Endothelial cell of umbilical vein (primary cell): ENCODE measurements at regions not wholly inside any gene's neighbourhood (a gene's known extent, or its start where the extent isn't known, plus 50 kb on each side); places are given as distances from the start of the nearest gene placed in this dataset.
"Not testable (repeated sequence)": the region's sequence is repeated elsewhere in the genome, so short reads cannot be mapped to it uniquely, and the experiment has no call there.

Experiments
- BruUV-seq: library from RNA; stranded (reverse); fragments of 400-500 nt; replicated peaks from 2 replicates; lab custom pipeline; 2021; lab: Mats Ljungman, UMichigan
- CTCF ChIA-PET: fragments of 300-600, 350-600 bp; sonication (Branson Sonifier 250); formaldehyde crosslinking; loops from one replicate; lab custom pipeline; 2021; ENCODE audit warnings: antibody characterized with exemption, inconsistent platforms; lab: Charles Lee
- POLR2A ChIA-PET: fragments of 300-600, 350-600 bp; sonication (Branson Sonifier 250); formaldehyde crosslinking; loops from one replicate; lab custom pipeline; 2021; ENCODE audit warnings: antibody characterized with exemption, inconsistent platforms; lab: Charles Lee
- DNase-seq: peaks from one replicate; pipeline ENCODE4 v3.0.0-alpha.2; 2011; ENCODE audit warnings: low read depth, low spot score
- FAIRE-seq: peaks from 2 replicates; lab custom pipeline; 2011; peaks lifted over from hg19 to GRCh38; lab: Jason Lieb, UNC
- H2AFZ ChIP-seq: 2 replicates; pipeline ENCODE4 v1.6.0; 2012; ENCODE audit warnings: low read depth, low read length, control low read depth, inconsistent platforms
- H3K27ac ChIP-seq: 2 replicates; pipeline ENCODE4 v1.5.1; 2011; ENCODE audit warnings: low read depth, mild to moderate bottlenecking, control low read depth, low read length, moderate library complexity; ENCODE audit not compliant: insufficient read depth
- H3K27me3 ChIP-seq, 2 experiments: 2 replicates each; pipeline versions ENCODE4 v1.6.0 to v1.6.1; 2011; ENCODE audit warnings: low read length in 2 of 2, mixed read lengths in 1 of 2; ENCODE audit not compliant: control insufficient read depth in 2 of 2, insufficient read depth in 2 of 2
- H3K36me3 ChIP-seq, 2 experiments: 2 replicates in 1 of 2; 3 replicates in 1 of 2; pipeline ENCODE4 v1.5.1; 2011; ENCODE audit warnings: low read length in 2 of 2, mild to moderate bottlenecking in 1 of 2, moderate library complexity in 1 of 2; ENCODE audit not compliant: control insufficient read depth in 2 of 2, insufficient read depth in 2 of 2; ENCODE audit errors: extremely low read depth in 1 of 2
- H3K4me1 ChIP-seq: 3 replicates; pipeline ENCODE4 v1.5.1; 2011; ENCODE audit warnings: mild to moderate bottlenecking, low read length; ENCODE audit not compliant: control insufficient read depth, insufficient read depth; ENCODE audit errors: extremely low read depth
- H3K4me2 ChIP-seq: 2 replicates; pipeline ENCODE4 v1.6.1; 2011; ENCODE audit warnings: low read length, control low read depth, mixed read lengths; ENCODE audit not compliant: insufficient read depth
- H3K4me3 ChIP-seq, 3 experiments: fragments of 200-600 bp in 1 of 3; sonication (generic), shearing (Covaris generic) in 1 of 3; replicated peaks in 1 of 3; 2 replicates each; pipeline ENCODE4 v1.5.1; 2011 to 2016; ENCODE audit warnings: control low read depth in 3 of 3, low read length in 3 of 3, mild to moderate bottlenecking in 2 of 3, inconsistent platforms in 1 of 3, low read depth in 1 of 3, moderate library complexity in 1 of 3; ENCODE audit not compliant: insufficient read depth in 1 of 3
- H3K79me2 ChIP-seq: 2 replicates; pipeline ENCODE4 v1.6.0; 2012; ENCODE audit warnings: low read length, inconsistent platforms; ENCODE audit not compliant: control insufficient read depth, insufficient read depth
- H3K9ac ChIP-seq: replicated peaks from 2 replicates; pipeline ENCODE3; 2011; ENCODE audit warnings: low read length, control low read depth; ENCODE audit not compliant: insufficient read depth; ENCODE audit errors: extremely low read depth
- H3K9me1 ChIP-seq: replicated peaks from 3 replicates; pipeline ENCODE4 v1.6.0; 2011; ENCODE audit warnings: mild to moderate bottlenecking, low read length; ENCODE audit not compliant: control insufficient read depth, insufficient read depth; ENCODE audit errors: extremely low read depth
- H3K9me3 ChIP-seq: replicated peaks from 2 replicates; pipeline ENCODE4 v1.5.1; 2012; ENCODE audit warnings: low read length, inconsistent platforms; ENCODE audit not compliant: control insufficient read depth, insufficient read depth
- H4K20me1 ChIP-seq: replicated peaks from 2 replicates; pipeline ENCODE3; 2011; ENCODE audit warnings: mild to moderate bottlenecking, low read length; ENCODE audit not compliant: control insufficient read depth, insufficient read depth; ENCODE audit errors: extremely low read depth
- FOS ChIP-seq: IDR thresholded peaks from 2 replicates; pipeline ENCODE4 v1.6.1; 2011; ENCODE audit warnings: mild to moderate bottlenecking, low read length, moderate library complexity, borderline replicate concordance; ENCODE audit not compliant: insufficient read depth
- GATA2 ChIP-seq: IDR thresholded peaks from 2 replicates; pipeline ENCODE4 v1.7.0; 2011; ENCODE audit warnings: low read depth, mild to moderate bottlenecking, moderate library complexity, mixed read lengths, low read length; ENCODE audit not compliant: insufficient read length, insufficient read depth
- JUN ChIP-seq: IDR thresholded peaks from 2 replicates; pipeline ENCODE4 v1.6.1; 2011; ENCODE audit warnings: borderline replicate concordance, low read depth; ENCODE audit not compliant: insufficient read length, insufficient read depth
- MYC ChIP-seq: IDR thresholded peaks from one replicate; pipeline ENCODE4 v1.6.1; 2011; ENCODE audit warnings: mild to moderate bottlenecking, low read depth, low read length
- POLR2AphosphoS5 ChIP-seq: IDR thresholded peaks from 2 replicates; pipeline ENCODE4 v1.6.1; 2012; ENCODE audit warnings: low read depth, mild to moderate bottlenecking, control low read depth, low read length, moderate library complexity; ENCODE audit not compliant: insufficient read depth
- dilution Hi-C: fragments of 300-500 bp; cut with MboI; formaldehyde crosslinking; loops from one replicate; pipeline ENCODE4 v1.15.0; 2019; ENCODE audit warnings: low sequenced_read_pairs; ENCODE audit not compliant: extremely low pct_ligation_motif_present
- intact Hi-C: fragments of 100-400 bp; cut with micrococcal nuclease; formaldehyde crosslinking; loops from one replicate; pipeline ENCODE4 v1.10.0; 2022
- TF ChIP-seq, protein P1 (sequence below): IDR thresholded peaks from 2 replicates; pipeline ENCODE4 v1.6.1; 2011; ENCODE audit not compliant: insufficient read depth, insufficient read length
- TF ChIP-seq, protein P2 (sequence below), 2 donors: IDR thresholded peaks; 1 replicate in 1 of 2; 2 replicates in 1 of 2; pipeline ENCODE4 v1.5.1; 2011; ENCODE audit warnings: low read length in 2 of 2, mild to moderate bottlenecking in 2 of 2, moderate library complexity in 2 of 2, control low read depth in 1 of 2, inconsistent platforms in 1 of 2, low read depth in 1 of 2; ENCODE audit not compliant: insufficient read depth in 1 of 2; ENCODE audit errors: extremely low read depth in 1 of 2

DNA sequence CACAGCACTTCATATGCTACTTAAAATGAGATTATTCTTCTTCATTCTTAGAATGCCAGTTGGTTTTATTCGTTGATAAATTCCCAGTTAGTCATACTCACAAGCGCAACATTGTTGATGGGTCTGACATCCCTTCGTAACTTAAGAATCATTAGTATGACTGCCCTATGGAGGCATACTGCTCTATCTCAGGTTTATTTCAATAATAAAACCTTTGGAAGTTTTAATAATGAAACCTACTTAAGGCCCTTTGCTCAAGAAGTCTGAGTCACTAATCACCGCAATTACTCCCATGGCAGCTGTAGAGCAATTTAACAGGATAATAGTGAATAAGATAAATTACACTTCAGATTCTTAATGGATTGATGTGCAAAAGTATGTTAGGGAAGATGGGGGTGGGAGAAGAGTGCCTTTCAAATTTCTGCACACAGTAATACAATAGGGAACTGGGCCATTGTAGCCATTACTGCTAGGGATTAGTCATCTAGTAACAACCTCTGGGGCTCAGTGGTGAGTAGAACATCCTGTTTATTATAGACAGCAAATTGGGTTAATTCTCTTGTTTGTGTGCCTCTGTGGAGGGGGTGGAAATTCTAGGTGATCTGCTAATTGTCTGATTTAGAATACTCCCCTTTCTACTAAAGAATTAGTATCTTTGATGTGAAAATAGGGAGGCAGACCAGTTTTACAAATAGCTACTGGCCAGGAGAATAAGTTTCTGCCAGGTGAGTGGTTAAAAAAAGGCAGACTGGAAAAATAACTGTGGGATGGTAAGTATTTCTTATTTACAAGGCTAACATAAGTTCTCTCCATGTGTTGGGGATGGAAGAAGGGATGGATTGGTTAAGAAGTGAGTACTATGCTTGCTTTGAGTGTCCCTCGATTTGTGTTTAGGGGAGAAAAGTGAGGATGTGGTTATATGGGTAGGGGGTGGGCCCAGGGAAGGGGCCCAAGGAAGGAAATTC is 74.5 kb upstream of the VKORC1L1 start:
- Histone ChIP-seq H4K20me1 (no peaks in the 10 kb centered on the region), H3K27ac (peak overlapping the region; percentile 85), H3K4me1 (peaks cover 50% of the 10 kb centered on the region), H3K4me3 (no peak overlapping the region), H3K9ac (no peak overlapping the region), H3K79me2 (no peaks in the 10 kb centered on the region), H3K36me3 (no peaks in the 10 kb centered on the region), H3K9me1 (no peaks in the 10 kb centered on the region), H3K27me3 (no peaks in the 10 kb centered on the region), H2AFZ (peak overlapping the region; percentile 31), H3K4me2 (peak overlapping the region; percentile 71), H3K9me3 (no peaks in the 10 kb centered on the region)
- TF ChIP-seq GATA2 (no peak), POLR2AphosphoS5 (peak; percentile 35), JUN (peak; percentile 78), FOS (peak; percentile 85), MYC (no peak)
- TF ChIP-seq, protein P1, sequence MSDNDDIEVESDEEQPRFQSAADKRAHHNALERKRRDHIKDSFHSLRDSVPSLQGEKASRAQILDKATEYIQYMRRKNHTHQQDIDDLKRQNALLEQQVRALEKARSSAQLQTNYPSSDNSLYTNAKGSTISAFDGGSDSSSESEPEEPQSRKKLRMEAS: no peak
- TF ChIP-seq, protein P2, sequence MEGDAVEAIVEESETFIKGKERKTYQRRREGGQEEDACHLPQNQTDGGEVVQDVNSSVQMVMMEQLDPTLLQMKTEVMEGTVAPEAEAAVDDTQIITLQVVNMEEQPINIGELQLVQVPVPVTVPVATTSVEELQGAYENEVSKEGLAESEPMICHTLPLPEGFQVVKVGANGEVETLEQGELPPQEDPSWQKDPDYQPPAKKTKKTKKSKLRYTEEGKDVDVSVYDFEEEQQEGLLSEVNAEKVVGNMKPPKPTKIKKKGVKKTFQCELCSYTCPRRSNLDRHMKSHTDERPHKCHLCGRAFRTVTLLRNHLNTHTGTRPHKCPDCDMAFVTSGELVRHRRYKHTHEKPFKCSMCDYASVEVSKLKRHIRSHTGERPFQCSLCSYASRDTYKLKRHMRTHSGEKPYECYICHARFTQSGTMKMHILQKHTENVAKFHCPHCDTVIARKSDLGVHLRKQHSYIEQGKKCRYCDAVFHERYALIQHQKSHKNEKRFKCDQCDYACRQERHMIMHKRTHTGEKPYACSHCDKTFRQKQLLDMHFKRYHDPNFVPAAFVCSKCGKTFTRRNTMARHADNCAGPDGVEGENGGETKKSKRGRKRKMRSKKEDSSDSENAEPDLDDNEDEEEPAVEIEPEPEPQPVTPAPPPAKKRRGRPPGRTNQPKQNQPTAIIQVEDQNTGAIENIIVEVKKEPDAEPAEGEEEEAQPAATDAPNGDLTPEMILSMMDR (IDR thresholded peaks at IDR 0.05; ENCODE audit: extremely low read depth in 1 of 2, insufficient read depth in 1 of 2, low read depth in 1 of 2, low read length in 2 of 2): no peak
- FAIRE-seq: peak; percentile 82
- dilution Hi-C loops: no loop called here
- peak; percentile 87 for DNase-seq
- TSS peak; percentile 20 for BruUV-seq
- ChIA-PET CTCF (no interaction called here), POLR2A (no interaction called here)
- intact Hi-C loops: loop anchor here (10.0 kb wide), 1 partner anchor 76 kb away; the partner anchor contains the start of gene VKORC1L1

DNA sequence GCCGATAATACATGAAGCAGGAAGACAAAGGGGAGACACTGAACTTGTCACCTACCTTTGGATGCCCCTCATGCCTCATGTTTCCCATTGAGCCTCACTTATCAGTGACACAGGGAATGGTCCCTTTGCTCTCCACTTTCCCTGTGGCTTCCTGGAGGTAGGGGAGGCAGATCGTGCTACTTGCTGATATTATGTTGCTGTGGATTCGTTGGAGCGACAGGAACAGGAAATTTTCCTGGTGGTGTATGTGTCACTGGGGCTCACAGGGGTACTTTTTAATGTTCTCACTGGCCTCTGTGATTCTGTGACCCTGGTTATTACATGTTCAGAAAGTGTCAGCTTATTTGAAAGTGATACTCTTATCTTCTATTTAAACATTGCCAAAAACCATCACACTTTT is 72.7 kb upstream of the VKORC1L1 start:
- not testable (repeated sequence) for BruUV-seq
- DNase-seq: peak; percentile 29

More for the DNA sequence above, 72.7 kb upstream of the VKORC1L1 start:
- H3K4me3 ChIP-seq, dilution Hi-C loops, intact Hi-C loops, H3K27me3 ChIP-seq, H3K36me3 ChIP-seq, POLR2A ChIA-PET, H3K9me1 ChIP-seq, H3K9me3 ChIP-seq, H3K79me2 ChIP-seq, H3K9ac ChIP-seq, CTCF ChIA-PET, H4K20me1 ChIP-seq, H3K4me2 ChIP-seq: not testable (repeated sequence)
- Histone ChIP-seq H3K27ac (peak overlapping the region; percentile 48), H3K4me1 (peaks cover 37% of the 10 kb centered on the region), H2AFZ (peak overlapping the region; percentile 88)
- FAIRE-seq: peak; percentile 48
